Liver (tissue), 8 donors: ENCODE measurements at regions not wholly inside any gene's neighbourhood (a gene's known extent, or its start where the extent isn't known, plus 50 kb on each side); places are given as distances from the start of the nearest gene placed in this dataset.

ENCODE experiments used
- DNase-seq: peaks from one replicate; pipeline ENCODE4 v3.0.0-alpha.2; 2017; ENCODE audit warnings: low spot score
- H3K27ac ChIP-seq, 2 donors: one replicate each; pipeline ENCODE4 v1.7.0; 2013; ENCODE audit warnings: inconsistent platforms in 2 of 2, low read length in 2 of 2, control low read depth in 1 of 2, low read depth in 1 of 2, mild to moderate bottlenecking in 1 of 2
- H3K27me3 ChIP-seq, 4 donors: one replicate each; pipeline versions ENCODE4 v1.6.1 to v1.7.0; 2013; ENCODE audit warnings: low read length in 3 of 4, inconsistent platforms in 1 of 4, mild to moderate bottlenecking in 1 of 4, moderate library complexity in 1 of 4; ENCODE audit not compliant: control insufficient read depth in 4 of 4, insufficient read depth in 4 of 4
- H3K36me3 ChIP-seq, 4 donors: one replicate each; pipeline versions ENCODE4 v1.6.1 to v1.7.0; 2013; ENCODE audit warnings: low read length in 3 of 4, mild to moderate bottlenecking in 3 of 4, low read depth in 1 of 4, moderate library complexity in 1 of 4; ENCODE audit not compliant: control insufficient read depth in 4 of 4, insufficient read depth in 3 of 4
- H3K4me1 ChIP-seq, 4 donors: one replicate each; pipeline versions ENCODE4 v1.6.1 to v1.7.0; 2013; ENCODE audit warnings: low read length in 3 of 4, mild to moderate bottlenecking in 3 of 4, moderate library complexity in 1 of 4; ENCODE audit not compliant: control insufficient read depth in 4 of 4, insufficient read depth in 4 of 4
- H3K4me3 ChIP-seq, 3 donors: one replicate each; pipeline versions ENCODE4 v1.6.1 to v1.7.0; 2013; ENCODE audit warnings: low read length in 3 of 3, control low read depth in 1 of 3, low read depth in 1 of 3, mild to moderate bottlenecking in 1 of 3
- H3K9ac ChIP-seq, 2 donors: one replicate each; pipeline ENCODE4 v1.7.0; 2013; ENCODE audit warnings: low read length in 2 of 2, mild to moderate bottlenecking in 2 of 2, moderate library complexity in 2 of 2, control low read depth in 1 of 2, low read depth in 1 of 2
- H3K9me3 ChIP-seq, 4 donors: one replicate each; pipeline versions ENCODE4 v1.6.1 to v1.7.0; 2013; ENCODE audit warnings: low read length in 3 of 4; ENCODE audit not compliant: control insufficient read depth in 4 of 4
- ATF3 ChIP-seq: IDR thresholded peaks from 2 replicates; pipeline ENCODE4 v1.6.1; 2016; ENCODE audit warnings: antibody characterized with exemption
- CTCF ChIP-seq: fragments of 150-350 bp; IDR thresholded peaks from 2 replicates; pipeline ENCODE4 v1.5.1; 2017; ENCODE audit warnings: improper control_type of control experiment, low read depth, low read length; ENCODE audit not compliant: missing input control
- EGR1 ChIP-seq, 2 donors: IDR thresholded peaks; 2 replicates each; pipeline ENCODE4 v1.6.1; 2016 to 2018; ENCODE audit warnings: antibody characterized with exemption in 2 of 2, low read depth in 2 of 2
- FOXA1 ChIP-seq: IDR thresholded peaks from 2 replicates; pipeline ENCODE4 v1.6.1; 2016; ENCODE audit warnings: antibody characterized with exemption
- FOXA2 ChIP-seq: IDR thresholded peaks from 2 replicates; pipeline ENCODE4 v1.6.1; 2016; ENCODE audit warnings: antibody characterized with exemption
- GABPA ChIP-seq, 2 donors: IDR thresholded peaks in 1 of 2; conservative IDR thresholded peaks in 1 of 2; 2 replicates each; pipeline ENCODE4 v1.6.1; 2016; ENCODE audit warnings: antibody characterized with exemption in 2 of 2, mild to moderate bottlenecking in 1 of 2, moderate library complexity in 1 of 2
- HNF4A ChIP-seq, 2 donors: conservative IDR thresholded peaks; 2 replicates each; pipeline ENCODE4 v1.6.1; 2016; ENCODE audit warnings: antibody characterized with exemption in 2 of 2, mild to moderate bottlenecking in 2 of 2
- HNF4G ChIP-seq: IDR thresholded peaks from 2 replicates; pipeline ENCODE4 v1.6.1; 2016; ENCODE audit warnings: antibody characterized with exemption
- JUND ChIP-seq, 2 donors: IDR thresholded peaks; 2 replicates each; pipeline ENCODE4 v1.6.1; 2016; ENCODE audit warnings: antibody characterized with exemption in 2 of 2
- MAX ChIP-seq: IDR thresholded peaks from 2 replicates; pipeline ENCODE4 v1.6.1; 2016; ENCODE audit warnings: antibody characterized with exemption
- NR2F2 ChIP-seq: IDR thresholded peaks from 2 replicates; pipeline ENCODE4 v1.6.1; 2016; ENCODE audit warnings: antibody characterized with exemption
- RAD21 ChIP-seq, 2 donors: IDR thresholded peaks; 2 replicates each; pipeline ENCODE4 v1.6.1; 2016; ENCODE audit warnings: antibody characterized with exemption in 2 of 2, mild to moderate bottlenecking in 2 of 2
- RXRA ChIP-seq, 2 donors: IDR thresholded peaks; 2 replicates each; pipeline ENCODE4 v1.6.1; 2017 to 2018; ENCODE audit warnings: antibody characterized with exemption in 2 of 2, mild to moderate bottlenecking in 1 of 2
- SP1 ChIP-seq: IDR thresholded peaks from 2 replicates; pipeline ENCODE4 v1.6.1; 2018; ENCODE audit warnings: antibody characterized with exemption, mild to moderate bottlenecking
- TAF1 ChIP-seq: conservative IDR thresholded peaks from 2 replicates; pipeline ENCODE4 v1.6.1; 2016; ENCODE audit warnings: antibody characterized with exemption, mild to moderate bottlenecking
- YY1 ChIP-seq: IDR thresholded peaks from 2 replicates; pipeline ENCODE4 v1.6.1; 2016; ENCODE audit warnings: antibody characterized with exemption, mild to moderate bottlenecking
- ZBTB33 ChIP-seq: IDR thresholded peaks from 2 replicates; pipeline ENCODE4 v1.6.1; 2016; ENCODE audit warnings: antibody characterized with exemption
- WGBS: extraction: QIAGEN DNeasy Blood & Tissue Kit; methylation state at CpG from one replicate; pipeline ENCODE4 v1.1.7; 2013; 5-methylcytosine and 5-hydroxymethylcytosine counted together
- donor health status: healthy.
- donor health status: healthy.
- donor health status: healthy.
- donor health status: healthy.
- donor health status: healthy.

- 53% methylated on average over 2 of the region's 2 CpGs for WGBS
- no peaks in the 10 kb centered on the region for H3K36me3 ChIP-seq
- H3K9ac ChIP-seq = no peak overlapping the region
- DNase-seq = no peak
- no peaks in the 10 kb centered on the region for H3K4me1 ChIP-seq
- no peaks in the 10 kb centered on the region for H3K27me3 ChIP-seq
- TF ChIP-seq HNF4A (conservative IDR thresholded peaks at IDR 0.05) (no peak), MAX (no peak), EGR1 (IDR thresholded peaks at IDR 0.05; ENCODE audit: low read depth in 2 of 2) (no peak), ZBTB33 (no peak), JUND (IDR thresholded peaks at IDR 0.05) (no peak), HNF4G (no peak)
- no peaks in the 10 kb centered on the region for H3K9me3 ChIP-seq
- H3K27ac ChIP-seq = no peak overlapping the region
- H3K4me3 ChIP-seq = no peak overlapping the region
Measured at GRCh38 chr3:17800232-17800631, 57.8 kb upstream of the TBC1D5 start.

GRCh38 chr3:17799312-17799711 is 56.9 kb upstream of the TBC1D5 start:
- 91% methylated on average over 5 of the region's 5 CpGs for WGBS
- no peaks in the 10 kb centered on the region for H3K27me3 ChIP-seq
- H3K4me3 ChIP-seq = no peak overlapping the region
- no peak for DNase-seq
- H3K27ac ChIP-seq = no peak overlapping the region
- no peak overlapping the region for H3K9ac ChIP-seq
- H3K4me1 ChIP-seq = no peaks in the 10 kb centered on the region
- no peak for TF ChIP-seq JUND (IDR thresholded peaks at IDR 0.05)
- TF ChIP-seq CTCF = no peak
- no peak for TF ChIP-seq HNF4A (conservative IDR thresholded peaks at IDR 0.05)
- TF ChIP-seq ATF3 = no peak
- TF ChIP-seq MAX = no peak
- no peak for TF ChIP-seq RAD21 (IDR thresholded peaks at IDR 0.05)
- TF ChIP-seq RXRA (IDR thresholded peaks at IDR 0.05) = no peak
- TF ChIP-seq YY1 = no peak
- TF ChIP-seq FOXA1 = no peak
- TF ChIP-seq GABPA (IDR thresholded peaks at IDR 0.05 in 1 of 2, conservative IDR thresholded peaks at IDR 0.05 in 1 of 2) = no peak
- TF ChIP-seq NR2F2 = no peak
- no peak for TF ChIP-seq ZBTB33
- no peak for TF ChIP-seq TAF1
- TF ChIP-seq SP1 = no peak
- TF ChIP-seq FOXA2 = no peak
- no peak for TF ChIP-seq EGR1 (IDR thresholded peaks at IDR 0.05; ENCODE audit: low read depth in 2 of 2)
- no peaks in the 10 kb centered on the region for H3K9me3 ChIP-seq
- no peaks in the 10 kb centered on the region for H3K36me3 ChIP-seq
